Tibial artery (tissue), 4 donors: ENCODE measurements at regions not wholly inside any gene's neighbourhood (a gene's known extent, or its start where the extent isn't known, plus 50 kb on each side); places are given as distances from the start of the nearest gene placed in this dataset.

Experiments
- DNase-seq, 2 donors: peaks; one replicate each; pipeline ENCODE4 v3.0.0-alpha.2; 2019
- H3K27ac ChIP-seq, 2 donors: fragments of 200-600 bp; sonication (generic) in 1 of 2; 1 replicate in 1 of 2; 2 replicates in 1 of 2; pipeline ENCODE4 v1.5.1; 2018 to 2019; ENCODE audit warnings: mild to moderate bottlenecking in 1 of 2
- H3K27me3 ChIP-seq, 2 donors: fragments of 200-600 bp; sonication (generic) in 1 of 2; one replicate each; pipeline versions ENCODE4 v1.5.1 to v1.6.0; 2016 to 2019
- H3K36me3 ChIP-seq, 3 donors: fragments of 200-600 bp; sonication (generic) in 2 of 3; one replicate each; pipeline ENCODE4 v1.5.1; 2016 to 2019; ENCODE audit warnings: mild to moderate bottlenecking in 2 of 3
- H3K4me1 ChIP-seq, 4 donors: fragments of 200-600 bp; sonication (generic) in 2 of 4; 1 replicate in 3 of 4; 2 replicates in 1 of 4; pipeline ENCODE4 v1.5.1; 2016 to 2019
- H3K4me3 ChIP-seq, 2 donors: fragments of 200-600 bp; sonication (generic) in 1 of 2; 1 replicate in 1 of 2; 2 replicates in 1 of 2; pipeline ENCODE4 v1.5.1; 2018 to 2019; ENCODE audit warnings: mild to moderate bottlenecking in 2 of 2
- H3K9me3 ChIP-seq, 3 donors: fragments of 200-600 bp; sonication (generic) in 1 of 3; one replicate each; pipeline ENCODE4 v1.5.1; 2016 to 2019
- CTCF ChIP-seq, 2 experiments: fragments of 200-600 bp in 1 of 2; fragments of 450-650 bp in 1 of 2; IDR thresholded peaks; one replicate each; pipeline ENCODE4 v1.5.1; 2017 to 2019; ENCODE audit warnings: antibody characterized with exemption in 2 of 2, mild to moderate bottlenecking in 1 of 2, moderate library complexity in 1 of 2
- intact Hi-C: fragments of 100-400 bp; cut with DNase I; formaldehyde crosslinking; loops from one replicate; pipeline ENCODE4 v1.15.0; 2023; ENCODE audit warnings: low total_unique reads

GRCh38 chr2:234816491-234816890 lies 135.3 kb upstream of the SH3BP4 start:
- Histone ChIP-seq H3K4me3 (no peak overlapping the region), H3K9me3 (no peaks in the 10 kb centered on the region), H3K4me1 (no peaks in the 10 kb centered on the region), H3K27ac (no peak overlapping the region), H3K27me3 (peaks cover 0 to 7% of the 10 kb centered on the region in 2 donors), H3K36me3 (no peaks in the 10 kb centered on the region)
- no peak for DNase-seq
- intact Hi-C loops = no loop called here
- no peak for TF ChIP-seq CTCF (IDR thresholded peaks at IDR 0.05)

DNA sequence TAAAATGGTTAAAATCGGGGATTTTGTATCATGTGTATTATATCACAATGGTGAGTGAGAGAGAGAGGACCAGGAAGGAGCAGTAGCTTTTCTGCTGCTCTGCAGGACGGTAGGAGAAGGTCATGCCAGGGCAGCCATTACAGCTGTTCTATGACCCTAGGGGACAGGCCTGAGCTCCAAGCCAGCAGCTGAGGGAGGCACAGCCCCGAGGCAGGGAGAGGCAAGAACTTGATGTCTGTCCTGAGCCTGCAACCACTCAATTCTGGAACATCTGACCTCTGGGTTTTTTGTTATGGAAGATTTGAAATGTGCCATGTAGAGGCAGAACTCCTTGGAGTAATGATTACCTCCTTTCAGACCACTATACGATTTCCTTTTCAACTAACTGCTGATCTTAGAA lies 135.8 kb upstream of the SH3BP4 start:
- Histone ChIP-seq H3K27ac (no peak overlapping the region), H3K9me3 (no peaks in the 10 kb centered on the region), H3K27me3 (peaks cover 0 to 7% of the 10 kb centered on the region in 2 donors), H3K4me3 (no peak overlapping the region), H3K4me1 (no peaks in the 10 kb centered on the region), H3K36me3 (no peaks in the 10 kb centered on the region)
- DNase-seq = no peak
- TF ChIP-seq CTCF (IDR thresholded peaks at IDR 0.05) = no peak
- intact Hi-C loops = no loop called here

DNA sequence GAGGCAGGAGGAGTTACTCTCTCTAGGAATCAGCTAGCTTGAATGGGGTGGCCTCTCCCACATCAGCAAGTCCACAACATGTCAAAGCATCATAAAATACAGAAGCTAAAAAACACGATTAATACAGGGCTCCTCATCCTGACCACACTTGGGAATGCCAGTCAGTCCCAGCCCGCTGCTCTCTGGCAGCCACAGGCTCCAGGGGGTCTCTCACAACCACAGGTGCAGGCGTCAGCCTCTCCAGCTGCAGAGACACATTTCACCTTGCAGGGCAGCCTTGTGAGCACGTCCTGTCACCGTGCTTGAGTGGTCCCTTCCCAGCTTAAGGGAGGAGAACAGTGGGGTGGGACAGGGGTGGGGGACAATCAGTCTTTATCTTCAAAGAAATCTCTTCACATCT lies 137.4 kb upstream of the SH3BP4 start:
- no peaks in the 10 kb centered on the region for H3K9me3 ChIP-seq
- no peaks in the 10 kb centered on the region for H3K4me1 ChIP-seq
- no peaks in the 10 kb centered on the region for H3K36me3 ChIP-seq
- H3K4me3 ChIP-seq = no peak overlapping the region
- DNase-seq = no peak
- H3K27me3 ChIP-seq = peaks cover 0 to 7% of the 10 kb centered on the region in 2 donors
- H3K27ac ChIP-seq = no peak overlapping the region
- intact Hi-C loops = no loop called here
- no peak for TF ChIP-seq CTCF (IDR thresholded peaks at IDR 0.05)

DNA sequence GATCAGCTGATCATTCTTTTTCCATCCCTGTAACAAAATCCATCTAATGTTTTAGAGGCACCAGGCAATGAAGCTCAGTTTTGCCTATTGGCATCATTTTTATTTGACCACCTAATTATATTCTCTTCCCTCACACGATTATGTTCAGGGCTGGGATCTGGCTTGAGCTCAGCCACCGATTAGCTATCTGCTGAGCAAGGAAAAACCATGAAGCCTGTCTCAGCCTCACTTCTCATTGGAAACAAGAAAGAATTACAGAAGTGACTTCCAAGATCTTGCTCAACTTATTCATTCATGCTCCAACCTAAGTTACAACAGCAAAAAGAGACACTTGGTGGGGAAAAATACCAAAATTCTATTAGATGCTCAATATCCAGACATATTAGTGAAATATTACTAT lies 139.0 kb upstream of the SH3BP4 start:
- H3K9me3 ChIP-seq = no peaks in the 10 kb centered on the region
- intact Hi-C loops = no loop called here
- H3K4me1 ChIP-seq = no peaks in the 10 kb centered on the region
- no peak for TF ChIP-seq CTCF (IDR thresholded peaks at IDR 0.05)
- DNase-seq = no peak
- no peak overlapping the region for H3K4me3 ChIP-seq
- H3K36me3 ChIP-seq = no peaks in the 10 kb centered on the region
- H3K27me3 ChIP-seq = peaks cover 0 to 7% of the 10 kb centered on the region in 2 donors
- H3K27ac ChIP-seq = no peak overlapping the region

DNA sequence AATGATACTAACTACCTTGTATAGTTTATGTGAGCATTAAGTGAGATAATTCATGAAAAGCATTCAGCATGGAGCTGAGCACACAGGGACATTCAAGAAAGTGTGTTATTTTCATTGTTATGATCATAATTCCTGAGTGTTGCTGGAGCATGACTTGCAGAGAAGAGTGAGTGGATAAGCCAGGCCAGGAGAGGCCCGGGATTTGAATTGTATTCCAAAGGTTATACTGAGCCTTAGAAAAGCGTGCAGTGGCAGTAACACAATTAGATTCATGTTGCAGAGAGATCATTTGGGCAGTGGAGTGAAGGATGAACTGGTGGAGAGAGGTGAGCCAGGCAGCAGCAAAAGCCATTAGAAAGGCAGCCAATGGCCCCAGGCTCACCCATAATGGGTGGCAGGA lies 142.9 kb upstream of the SH3BP4 start:
- Histone ChIP-seq H3K27me3 (peaks cover 0 to 6% of the 10 kb centered on the region in 2 donors), H3K27ac (no peak overlapping the region), H3K4me1 (no peaks in the 10 kb centered on the region), H3K4me3 (no peak overlapping the region), H3K36me3 (no peaks in the 10 kb centered on the region), H3K9me3 (peaks cover 0 to 2% (median 0%) of the 10 kb centered on the region in 3 donors)
- intact Hi-C loops = no loop called here
- TF ChIP-seq CTCF (IDR thresholded peaks at IDR 0.05) = no peak
- no peak for DNase-seq

DNA sequence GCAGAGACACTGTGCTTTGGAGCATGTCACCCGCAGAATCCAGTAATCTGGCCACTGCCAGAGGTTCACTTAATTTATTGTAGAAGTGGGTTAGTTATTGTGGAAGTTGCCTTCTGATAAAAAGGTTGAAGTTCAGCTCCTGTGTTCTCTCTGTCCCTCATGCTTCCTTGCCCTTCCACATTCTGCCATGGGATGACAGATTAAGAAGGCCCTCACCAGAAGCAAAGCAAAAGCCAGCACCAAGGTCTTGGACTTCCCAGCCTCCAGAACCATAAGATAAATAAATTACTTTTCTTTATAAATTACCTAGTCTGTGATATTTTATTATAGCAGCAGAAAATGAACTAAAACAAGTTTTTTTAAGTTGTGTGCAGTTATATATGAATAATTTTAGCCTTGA lies 145.0 kb upstream of the SH3BP4 start:
- Histone ChIP-seq H3K9me3 (peaks cover 0 to 4% (median 0%) of the 10 kb centered on the region in 3 donors), H3K4me1 (no peaks in the 10 kb centered on the region), H3K27ac (no peak overlapping the region), H3K36me3 (no peaks in the 10 kb centered on the region), H3K4me3 (no peak overlapping the region), H3K27me3 (no peaks in the 10 kb centered on the region)
- no peak for TF ChIP-seq CTCF (IDR thresholded peaks at IDR 0.05)
- intact Hi-C loops = no loop called here
- DNase-seq = no peak
